ENCODE measurements at regions not wholly inside any gene's neighbourhood (a gene's known extent, or its start where the extent isn't known, plus 50 kb on each side); places are given as distances from the start of the nearest gene placed in this dataset.

- Histone ChIP-seq H3K14ac (ENCODE audit: insufficient read depth, low read length) (no peak overlapping the region), H3K4me2 (ENCODE audit: insufficient read depth, insufficient read length, low read length) (no peak overlapping the region), H3K4ac (ENCODE audit: low read depth, low read length) (no peak overlapping the region), H3K27me3 (ENCODE audit: insufficient read depth, low read length) (no peaks in the 10 kb centered on the region), H3K18ac (ENCODE audit: insufficient read length, low read depth, low read length) (no peak overlapping the region), H3K4me1 (ENCODE audit: insufficient read depth, low read length) (no peaks in the 10 kb centered on the region; the same call in 1 of the 2 replicates), H3K9ac (ENCODE audit: extremely low read depth, insufficient read length, low read length) (no peak overlapping the region), H3K9me3 (ENCODE audit: control insufficient read depth, low read depth, low read length) (no peaks in the 10 kb centered on the region), H3K79me1 (ENCODE audit: insufficient read depth, low read depth, low read length, poor library complexity, severe bottlenecking) (no peaks in the 10 kb centered on the region), H4K5ac (ENCODE audit: insufficient read length, low read depth, low read length) (no peak overlapping the region), H3K23ac (ENCODE audit: insufficient read length, low read depth, low read length) (no peak overlapping the region), H2BK20ac (ENCODE audit: low read depth, low read length, poor library complexity, severe bottlenecking) (no peak overlapping the region), H2BK15ac (ENCODE audit: low read depth, low read length) (no peak overlapping the region), H3T11ph (ENCODE audit: low read length) (no peak overlapping the region), H2BK5ac (ENCODE audit: insufficient read length, low read length) (no peak overlapping the region), H4K8ac (replicated peaks; ENCODE audit: insufficient read length, low read depth, low read length) (no peak overlapping the region), H2BK12ac (ENCODE audit: insufficient read length, low read depth, low read length) (no peak overlapping the region), H3K56ac (ENCODE audit: insufficient read length, low read depth, low read length) (no peak overlapping the region), H4K91ac (ENCODE audit: insufficient read length, low read depth, low read length) (no peak overlapping the region), H2BK120ac (ENCODE audit: low read depth, low read length, poor library complexity, severe bottlenecking) (no peak overlapping the region), H2AFZ (ENCODE audit: low read length) (no peak overlapping the region), H4K20me1 (ENCODE audit: control insufficient read depth, insufficient read depth, insufficient read length) (no peaks in the 10 kb centered on the region), H2AK5ac (ENCODE audit: insufficient read length, low read length) (no peak overlapping the region), H3K27ac (ENCODE audit: insufficient read length, low read depth, low read length) (no peak overlapping the region), H3K79me2 (ENCODE audit: insufficient read depth, low read length) (no peaks in the 10 kb centered on the region), H3K23me2 (ENCODE audit: insufficient read length, low read depth, low read length, poor library complexity, severe bottlenecking) (no peaks in the 10 kb centered on the region)
- no peak for DNase-seq
- Mint-ChIP-seq H3K4me3 (no peak overlapping the region), H3K4me1 (peaks cover 6 to 7% of the 10 kb centered on the region in 2 experiments), H3K27me3 (ENCODE audit: low read depth) (no peaks in the 10 kb centered on the region), H3K36me3 (ENCODE audit: insufficient read depth in 1 of 3, low read depth in 3 of 3) (no peaks in the 10 kb centered on the region; a peak in 1 of 7 replicates), H3K9me3 (peaks cover 3 to 5% of the 10 kb centered on the region in 2 experiments; a peak in 2 of 5 replicates), H3K27ac (no peak overlapping the region)
- WGBS (ENCODE audit: extremely low coverage, insufficient read length, low lambda C conversion rate), result no CpG with 5 or more reads among the region's 1 CpG
- TF ChIP-seq CTCF (conservative IDR thresholded peaks at IDR 0.05), result no peak
Measured at GRCh38 chr1:172883844-172884243, 166.9 kb downstream of the TNFSF18 start.

Measured in H9 (cell line).